HG03060 (cell line): ENCODE measurements at regions not wholly inside any gene's neighbourhood (a gene's known extent, or its start where the extent isn't known, plus 50 kb on each side); places are given as distances from the start of the nearest gene placed in this dataset.

ENCODE experiments used
- ATAC-seq: cut with Tn5 transposase; IDR thresholded peaks from one replicate; pipeline ENCODE4 v1.9.1; 2021; ENCODE audit warnings: low read depth, moderate number of reproducible peaks; ENCODE audit not compliant: unreplicated experiment

DNA sequence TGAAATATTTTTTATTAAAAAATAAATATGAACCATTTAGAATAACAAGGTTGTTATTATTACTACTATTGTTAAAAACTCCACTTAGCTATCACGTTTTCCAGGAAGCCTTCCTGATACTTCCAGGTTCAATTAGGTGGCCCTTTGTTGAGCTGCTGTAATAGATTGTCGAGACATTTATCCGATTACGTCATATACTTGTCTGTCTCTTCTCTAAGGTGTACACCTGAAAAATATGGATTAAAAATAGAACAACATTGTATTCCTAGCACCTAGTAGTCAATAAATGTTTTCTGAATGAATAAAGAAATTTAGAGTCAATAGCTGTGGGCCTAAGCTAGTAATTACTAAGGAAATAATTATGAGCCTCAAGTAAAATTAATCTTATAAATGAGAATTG is 359.6 kb downstream of the RNF144B start:
- ATAC-seq: no peak

DNA sequence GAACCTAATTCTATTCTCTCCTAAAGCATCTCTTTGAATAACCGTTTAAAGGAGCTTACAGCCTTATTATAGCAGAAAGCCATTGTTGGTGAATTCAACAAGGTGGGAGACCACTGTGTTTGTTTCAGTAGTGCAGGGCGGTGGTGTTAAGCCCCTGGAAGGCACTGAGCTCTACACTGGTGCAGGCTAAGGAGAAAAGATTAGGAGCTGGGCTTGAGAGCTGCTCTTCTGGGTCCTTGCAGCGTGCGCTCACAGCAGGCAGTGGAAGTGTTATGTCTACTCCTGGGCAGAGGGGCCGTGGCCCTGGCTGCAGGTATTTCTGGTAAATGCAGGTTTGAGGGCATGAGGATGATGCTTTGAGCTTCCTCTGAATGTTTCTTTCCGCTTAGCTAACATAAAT is 361.2 kb downstream of the RNF144B start:
- ATAC-seq: no peak

- ATAC-seq: no peak
These were observed 365.3 kb downstream of the RNF144B start for GRCh38 chr6:18752278-18753068.

DNA sequence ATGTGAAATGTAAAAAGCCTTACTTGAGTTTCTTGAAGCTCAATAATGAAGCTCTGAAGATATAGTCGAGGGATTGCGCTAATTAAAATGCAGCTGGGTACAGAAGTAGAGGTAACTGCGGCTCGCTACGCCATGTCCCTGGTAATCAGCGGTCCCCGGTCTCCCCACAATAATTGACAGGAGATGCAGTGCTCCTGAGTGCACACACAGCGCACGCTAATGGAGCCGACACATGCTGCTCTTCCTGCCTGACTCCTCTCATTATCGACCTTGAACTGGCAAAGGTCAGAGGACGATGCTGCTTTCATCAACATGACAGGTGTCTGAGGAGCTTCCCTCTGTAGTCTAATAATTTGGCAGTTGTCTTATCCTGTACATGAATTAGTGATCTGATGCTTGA is 365.9 kb downstream of the RNF144B start:
- no peak for ATAC-seq

DNA sequence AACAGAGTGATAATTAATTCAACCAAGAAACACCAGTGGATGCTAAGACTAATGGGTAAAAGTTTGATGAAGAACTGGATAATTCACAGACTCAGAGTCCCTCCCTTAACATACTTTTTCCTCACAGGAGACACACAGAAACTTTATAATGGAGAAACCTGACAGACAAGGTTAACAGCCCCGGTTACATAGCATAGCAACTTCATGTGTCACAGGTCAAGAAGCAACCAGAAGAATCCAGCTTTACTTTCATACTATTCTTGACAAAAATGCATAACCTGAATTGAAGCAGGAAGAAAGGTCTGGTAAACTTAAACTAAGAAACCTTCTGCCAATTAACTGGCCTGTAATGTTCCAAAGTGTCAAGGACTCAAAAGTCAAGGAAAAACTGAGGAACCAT is 375.9 kb downstream of the RNF144B start:
- no peak for ATAC-seq

DNA sequence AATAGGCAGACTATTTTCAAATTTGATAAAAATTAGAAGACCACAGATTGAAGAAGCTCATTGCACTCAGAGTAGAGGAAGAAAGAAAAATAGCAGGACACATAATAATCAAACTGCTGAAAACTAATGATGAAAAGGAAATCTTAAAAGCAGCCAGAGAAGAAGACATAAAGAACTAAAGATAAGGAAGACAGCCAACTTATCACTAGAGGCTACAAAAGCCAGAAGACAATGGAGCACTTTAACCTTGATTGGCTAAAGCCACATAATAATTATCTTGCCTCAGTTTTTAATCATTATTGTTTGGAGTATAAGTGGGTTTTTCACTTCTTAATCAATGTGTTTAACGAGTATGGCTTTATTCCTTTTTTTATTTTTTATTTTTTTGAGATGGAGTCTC is 397.6 kb downstream of the RNF144B start:
- ATAC-seq: no peak

DNA sequence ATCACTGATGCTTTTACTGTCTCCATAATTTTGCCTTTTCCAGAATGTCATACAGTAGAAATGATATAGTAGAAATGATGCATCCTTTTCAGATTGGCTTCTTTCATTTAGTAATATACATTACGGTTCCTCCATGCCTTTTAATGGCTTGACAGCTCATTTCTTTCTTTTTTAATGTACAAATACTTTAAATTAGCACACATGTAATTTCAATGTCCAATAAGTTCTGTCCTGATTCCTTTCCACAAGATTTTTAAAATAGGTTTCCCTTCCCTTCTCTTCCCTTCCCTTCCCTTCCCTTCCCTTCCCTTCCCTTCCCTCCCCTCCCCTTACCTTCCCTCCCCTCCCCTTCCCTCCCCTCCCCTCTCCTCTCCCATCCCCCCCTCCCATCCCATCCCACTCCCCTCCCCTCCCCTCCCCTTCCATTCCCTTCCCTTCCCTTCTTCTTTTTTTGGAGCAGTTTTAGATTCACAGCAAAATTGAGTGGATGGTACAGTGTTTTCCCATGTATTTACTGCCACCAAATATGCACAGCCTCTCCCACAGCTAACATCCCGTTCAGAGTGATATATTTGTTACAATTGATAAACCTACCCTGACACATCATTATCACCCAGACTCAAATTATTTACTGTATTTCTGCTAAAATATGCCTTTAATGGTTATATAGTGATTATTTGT is 398.8 kb downstream of the RNF144B start:
- no peak for ATAC-seq

- ATAC-seq: no peak
These were observed 405.7 kb downstream of the RNF144B start for GRCh38 chr6:18792866-18793265.

DNA sequence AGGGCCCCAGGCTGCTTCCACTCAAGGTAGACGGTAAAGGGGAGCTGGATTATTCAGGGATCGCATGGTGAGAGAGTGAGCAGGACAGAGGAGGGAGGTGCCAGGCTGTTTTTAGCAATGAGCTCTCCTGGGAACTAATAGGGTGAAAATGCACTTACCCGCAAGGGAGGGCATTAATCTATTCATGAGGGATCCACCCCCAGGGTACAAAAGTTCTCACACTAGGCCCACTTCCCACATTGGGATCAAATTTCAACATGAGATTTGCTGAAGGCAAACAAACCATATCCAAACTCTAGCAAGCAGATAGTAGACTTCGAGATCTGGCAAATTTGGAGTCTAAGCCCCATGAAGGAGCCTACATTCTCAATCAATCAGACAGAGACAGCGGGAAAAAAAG is 408.6 kb downstream of the RNF144B start:
- ATAC-seq: no peak

DNA sequence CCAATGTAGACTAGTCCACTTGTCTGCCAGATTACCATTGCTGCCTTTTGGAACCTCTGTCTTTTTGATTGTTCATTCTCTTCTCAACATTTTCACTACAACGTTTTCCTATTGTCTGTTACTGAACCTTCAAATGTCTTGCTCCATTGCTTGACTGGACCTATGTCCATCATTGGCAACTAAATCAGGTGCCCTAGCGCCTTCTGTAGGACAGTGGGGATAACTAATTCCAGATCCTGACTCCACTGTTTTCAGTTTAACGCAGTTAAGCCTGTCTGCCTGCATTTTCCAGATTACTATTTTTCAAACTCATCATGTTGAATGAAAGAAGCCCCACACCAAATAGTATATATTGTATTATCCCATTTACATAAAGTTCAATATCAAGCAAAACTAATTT is 433.6 kb downstream of the RNF144B start:
- ATAC-seq: no peak

GRCh38 chr6:18823782-18824386 is 436.7 kb downstream of the RNF144B start:
- ATAC-seq: no peak

DNA sequence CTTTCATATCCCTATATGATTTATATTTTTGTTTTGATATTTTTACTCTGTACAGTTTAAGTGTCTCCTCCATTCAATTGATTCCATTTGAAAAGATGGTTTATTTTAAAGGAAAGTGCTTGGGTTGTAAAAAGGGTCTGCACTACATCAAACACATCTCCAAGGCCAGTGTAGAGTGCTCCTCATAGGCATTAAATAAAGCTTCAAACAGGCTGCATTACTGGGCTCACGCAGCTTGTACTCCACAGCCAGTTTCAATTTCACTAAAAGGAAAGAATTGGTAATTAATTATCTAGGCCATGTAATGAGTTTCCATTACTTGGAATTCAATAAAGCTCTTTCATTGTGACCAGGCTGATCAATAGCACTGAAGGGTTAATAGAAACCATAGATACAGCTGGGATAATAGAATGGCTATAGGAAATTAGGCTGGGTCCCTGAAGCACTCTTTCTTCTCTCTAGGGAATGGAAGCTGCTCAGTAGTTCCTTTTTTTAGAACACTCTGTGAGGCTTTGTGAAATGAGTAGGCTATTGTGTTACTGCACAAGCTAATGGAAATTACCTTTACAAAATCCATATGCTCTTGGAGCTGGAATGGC is 442.2 kb downstream of the RNF144B start:
- ATAC-seq: no peak

DNA sequence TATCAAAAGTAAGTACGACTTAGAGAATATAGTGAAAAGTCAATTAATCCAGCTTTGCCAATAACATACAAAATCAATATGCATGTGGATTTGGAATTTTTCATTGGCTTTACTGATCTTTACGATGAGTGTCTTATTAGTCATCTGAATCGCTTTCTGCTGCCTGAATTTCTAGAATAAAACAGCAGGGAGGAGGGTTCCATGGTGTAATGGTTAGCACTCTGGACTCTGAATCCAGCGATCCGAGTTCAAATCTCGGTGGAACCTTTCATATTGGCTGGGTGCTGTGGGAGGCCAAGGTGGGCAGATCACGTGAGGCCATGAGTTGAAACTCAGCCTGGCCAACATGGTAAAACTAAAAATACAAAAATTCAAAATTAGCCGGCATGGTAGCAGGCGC is 448.8 kb downstream of the RNF144B start:
- no peak for ATAC-seq

- no peak for ATAC-seq
These were observed 449.9 kb downstream of the RNF144B start for GRCh38 chr6:18837013-18837412.

- ATAC-seq: no peak
These were observed 455.4 kb downstream of the RNF144B start for GRCh38 chr6:18842534-18842933.

DNA sequence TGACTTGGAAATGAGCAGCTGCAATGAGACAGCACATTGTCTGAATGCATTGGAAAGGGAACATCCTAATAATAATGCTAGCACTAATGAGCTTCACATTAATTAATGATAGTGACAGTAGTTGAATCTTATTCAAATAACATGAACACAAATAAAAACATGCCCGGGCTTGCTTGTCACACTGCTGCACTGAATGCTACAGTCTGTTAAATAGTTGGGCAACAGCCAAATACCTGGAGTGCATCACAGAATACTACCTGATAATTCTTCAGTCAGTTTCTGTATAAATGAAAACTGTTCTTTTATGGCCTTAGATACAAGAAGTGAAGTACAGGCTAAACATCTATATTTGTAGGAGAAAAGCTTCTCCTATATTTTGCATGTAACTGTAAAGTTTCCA is 458.7 kb downstream of the RNF144B start:
- no peak for ATAC-seq

- ATAC-seq: no peak
These were observed 459.2 kb downstream of the RNF144B start for GRCh38 chr6:18846327-18846726.

GRCh38 chr6:18861204-18861603 is 474.1 kb downstream of the RNF144B start:
- ATAC-seq: no peak

GRCh38 chr6:18883268-18883667 is 496.1 kb downstream of the RNF144B start:
- ATAC-seq: no peak

- ATAC-seq: no peak
These were observed 496.7 kb downstream of the RNF144B start for GRCh38 chr6:18883851-18884250.

DNA sequence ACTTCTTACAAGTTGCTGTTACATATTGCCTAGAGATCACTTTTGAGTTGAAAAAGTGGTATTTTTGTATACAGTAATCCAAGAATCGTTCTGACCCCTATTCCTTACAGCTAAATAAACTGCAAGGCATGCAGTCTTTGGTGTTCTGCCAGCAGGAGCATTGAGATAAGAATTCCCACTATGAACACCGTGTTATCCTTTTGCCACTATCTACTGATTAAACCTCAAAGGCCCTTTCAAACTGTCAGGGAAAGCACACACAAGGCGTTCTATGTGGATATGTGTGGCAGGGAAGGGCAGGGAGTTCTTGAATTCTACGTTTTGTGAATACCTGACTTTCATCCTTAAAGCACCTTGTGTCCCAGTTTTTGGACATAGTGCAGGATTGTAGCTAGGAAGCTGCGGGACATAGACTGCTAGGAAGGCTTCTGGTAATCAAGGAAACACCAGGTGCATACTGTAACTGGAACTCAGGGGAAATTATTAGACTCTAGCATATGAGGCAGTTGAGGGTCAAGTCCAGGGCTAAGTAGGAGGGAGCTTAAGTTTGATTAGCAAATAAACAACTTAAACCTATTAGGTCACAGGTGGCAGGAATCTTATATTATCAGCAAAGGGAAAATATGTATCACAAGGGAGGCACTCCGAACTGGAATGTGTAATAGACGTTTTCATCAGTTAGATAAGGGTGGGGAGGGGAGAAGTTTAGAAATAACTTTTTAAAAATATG is 506.6 kb downstream of the RNF144B start:
- ATAC-seq: no peak
